ENCODE measurements at regions not wholly inside any gene's neighbourhood (a gene's known extent, or its start where the extent isn't known, plus 50 kb on each side); places are given as distances from the start of the nearest gene placed in this dataset.

GRCh38 chr2:52698408-52698807, 1069.2 kb upstream of the CHAC2 start:
- Histone ChIP-seq H3K36me3 (no peaks in the 10 kb centered on the region), H3K9me3 (no peaks in the 10 kb centered on the region), H3K4me1 (no peaks in the 10 kb centered on the region), H3K27ac (no peak overlapping the region), H3K27me3 (no peaks in the 10 kb centered on the region), H3K4me3 (no peak overlapping the region)
- TF ChIP-seq POLR2A (IDR thresholded peaks at IDR 0.05) (no peak), EP300 (IDR thresholded peaks at IDR 0.05; ENCODE audit: low read depth) (no peak), POLR2AphosphoS5 (IDR thresholded peaks at IDR 0.05) (no peak)
- TF ChIP-seq, protein P1, sequence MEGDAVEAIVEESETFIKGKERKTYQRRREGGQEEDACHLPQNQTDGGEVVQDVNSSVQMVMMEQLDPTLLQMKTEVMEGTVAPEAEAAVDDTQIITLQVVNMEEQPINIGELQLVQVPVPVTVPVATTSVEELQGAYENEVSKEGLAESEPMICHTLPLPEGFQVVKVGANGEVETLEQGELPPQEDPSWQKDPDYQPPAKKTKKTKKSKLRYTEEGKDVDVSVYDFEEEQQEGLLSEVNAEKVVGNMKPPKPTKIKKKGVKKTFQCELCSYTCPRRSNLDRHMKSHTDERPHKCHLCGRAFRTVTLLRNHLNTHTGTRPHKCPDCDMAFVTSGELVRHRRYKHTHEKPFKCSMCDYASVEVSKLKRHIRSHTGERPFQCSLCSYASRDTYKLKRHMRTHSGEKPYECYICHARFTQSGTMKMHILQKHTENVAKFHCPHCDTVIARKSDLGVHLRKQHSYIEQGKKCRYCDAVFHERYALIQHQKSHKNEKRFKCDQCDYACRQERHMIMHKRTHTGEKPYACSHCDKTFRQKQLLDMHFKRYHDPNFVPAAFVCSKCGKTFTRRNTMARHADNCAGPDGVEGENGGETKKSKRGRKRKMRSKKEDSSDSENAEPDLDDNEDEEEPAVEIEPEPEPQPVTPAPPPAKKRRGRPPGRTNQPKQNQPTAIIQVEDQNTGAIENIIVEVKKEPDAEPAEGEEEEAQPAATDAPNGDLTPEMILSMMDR (IDR thresholded peaks at IDR 0.05) = no peak
- DNase-seq = no peak
- intact Hi-C loops (cut with DNase I; ENCODE audit: low total_unique reads) = no loop called here
- WGBS, 2 donors (ENCODE audit: low coverage in 1 of 2) = 69 to 83% methylated on average over 3 of the region's 3 CpGs
- in situ Hi-C loops (cut with MboI; ENCODE audit: low pct_ligation_motif_present in 1 of 4, low pct_unique_long_range_greater_than_20kb in 1 of 4, low sequenced_read_pairs in 3 of 4) = no loop called here

DNA sequence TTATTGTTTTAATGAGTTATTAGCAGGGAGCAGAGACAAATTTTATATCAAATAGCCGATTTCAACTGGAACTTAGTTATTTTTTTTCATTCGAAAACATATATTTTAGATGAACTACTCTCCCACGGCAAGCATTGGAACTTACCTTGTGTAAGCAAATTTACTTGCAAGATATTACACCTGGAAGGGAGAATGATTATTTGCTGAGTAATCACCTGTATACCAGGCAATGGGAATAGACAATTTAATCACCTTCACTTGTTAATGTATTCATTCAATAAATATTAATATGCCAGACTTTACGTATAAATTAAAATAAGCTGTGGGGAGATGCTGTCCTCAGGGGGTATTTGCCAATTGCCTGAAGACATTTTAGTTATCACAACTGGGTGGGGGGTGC, 1069.9 kb upstream of the CHAC2 start:
- Histone ChIP-seq H3K9me3 (no peaks in the 10 kb centered on the region), H3K27me3 (no peaks in the 10 kb centered on the region), H3K36me3 (no peaks in the 10 kb centered on the region), H3K4me1 (no peaks in the 10 kb centered on the region), H3K4me3 (no peak overlapping the region), H3K27ac (no peak overlapping the region)
- no peak for DNase-seq
- 75 to 88% methylated on average over 4 of the region's 4 CpGs for WGBS, 2 donors (ENCODE audit: low coverage in 1 of 2)
- intact Hi-C loops (cut with DNase I; ENCODE audit: low total_unique reads) = no loop called here
- in situ Hi-C loops (cut with MboI; ENCODE audit: low pct_ligation_motif_present in 1 of 4, low pct_unique_long_range_greater_than_20kb in 1 of 4, low sequenced_read_pairs in 3 of 4) = no loop called here
- TF ChIP-seq, protein P1 (IDR thresholded peaks at IDR 0.05) = no peak
- no peak for TF ChIP-seq EP300 (IDR thresholded peaks at IDR 0.05; ENCODE audit: low read depth)
- TF ChIP-seq POLR2AphosphoS5 (IDR thresholded peaks at IDR 0.05) = no peak
- no peak for TF ChIP-seq POLR2A (IDR thresholded peaks at IDR 0.05)

DNA sequence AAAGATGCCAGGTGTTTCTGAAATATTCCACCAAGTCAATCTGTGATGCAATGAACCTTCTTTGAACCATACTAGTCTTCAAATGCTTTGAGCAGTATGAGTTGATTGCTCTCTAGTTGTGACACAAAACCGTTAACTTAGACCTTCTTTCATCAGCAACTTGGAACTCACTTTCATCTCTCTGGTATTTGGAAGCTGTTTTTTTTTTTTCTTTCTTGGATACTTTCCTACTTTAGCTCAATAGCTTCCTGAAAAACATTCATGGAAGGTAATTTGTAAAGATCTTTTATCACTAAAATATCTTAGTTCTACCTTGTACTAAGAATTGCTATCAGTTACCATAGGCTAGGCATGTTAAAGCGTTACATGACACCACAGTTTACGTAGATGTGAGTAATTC, 1071.9 kb upstream of the CHAC2 start:
- Histone ChIP-seq H3K4me3 (no peak overlapping the region), H3K27ac (no peak overlapping the region), H3K9me3 (no peaks in the 10 kb centered on the region), H3K36me3 (no peaks in the 10 kb centered on the region), H3K27me3 (no peaks in the 10 kb centered on the region), H3K4me1 (no peaks in the 10 kb centered on the region)
- no peak for DNase-seq
- intact Hi-C loops (cut with DNase I; ENCODE audit: low total_unique reads) = no loop called here
- in situ Hi-C loops (cut with MboI; ENCODE audit: low pct_ligation_motif_present in 1 of 4, low pct_unique_long_range_greater_than_20kb in 1 of 4, low sequenced_read_pairs in 3 of 4) = no loop called here
- 55 to 78% methylated on average over 3 of the region's 3 CpGs for WGBS, 2 donors (ENCODE audit: low coverage in 1 of 2)
- no peak for TF ChIP-seq POLR2AphosphoS5 (IDR thresholded peaks at IDR 0.05)
- TF ChIP-seq, protein P1 (IDR thresholded peaks at IDR 0.05) = no peak
- no peak for TF ChIP-seq POLR2A (IDR thresholded peaks at IDR 0.05)
- TF ChIP-seq EP300 (IDR thresholded peaks at IDR 0.05; ENCODE audit: low read depth) = no peak

GRCh38 chr2:52686935-52687334, 1080.7 kb upstream of the CHAC2 start:
- TF ChIP-seq, protein P1 (IDR thresholded peaks at IDR 0.05) = no peak
- TF ChIP-seq POLR2A (IDR thresholded peaks at IDR 0.05) (no peak), POLR2AphosphoS5 (IDR thresholded peaks at IDR 0.05) (no peak), EP300 (IDR thresholded peaks at IDR 0.05; ENCODE audit: low read depth) (no peak)
- H3K27me3 ChIP-seq = no peaks in the 10 kb centered on the region
- H3K4me1 ChIP-seq = no peaks in the 10 kb centered on the region
- H3K9me3 ChIP-seq = peaks cover 0 to 5% of the 10 kb centered on the region in 2 donors
- WGBS, 2 donors (ENCODE audit: low coverage in 1 of 2) = 64 to 74% methylated on average over 2 of the region's 2 CpGs
- in situ Hi-C loops (cut with MboI; ENCODE audit: low pct_ligation_motif_present in 1 of 4, low pct_unique_long_range_greater_than_20kb in 1 of 4, low sequenced_read_pairs in 3 of 4) = no loop called here
- DNase-seq = no peak
- H3K4me3 ChIP-seq = no peak overlapping the region
- H3K27ac ChIP-seq = no peak overlapping the region
- intact Hi-C loops (cut with DNase I; ENCODE audit: low total_unique reads) = no loop called here
- no peaks in the 10 kb centered on the region for H3K36me3 ChIP-seq

Data from transverse colon (tissue), 4 donors.